ENCODE measurements at regions not wholly inside any gene's neighbourhood (a gene's known extent, or its start where the extent isn't known, plus 50 kb on each side); places are given as distances from the start of the nearest gene placed in this dataset.

GRCh38 chr11:92675810-92676209 lies 293.6 kb upstream of the MTNR1B start:
- Mint-ChIP-seq H3K27me3 (ENCODE audit: insufficient read depth, low read depth) (peaks cover 2% of the 10 kb centered on the region), H3K4me3 (no peak overlapping the region), H3K4me1 (peaks cover 2% of the 10 kb centered on the region), H3K9me3 (peaks cover 20% of the 10 kb centered on the region), H3K36me3 (peaks cover 20% of the 10 kb centered on the region), H3K27ac (no peak overlapping the region)
- Histone ChIP-seq H2AFZ (replicated peaks) (no peak overlapping the region), H3K4me2 (no peak overlapping the region), H4K20me1 (ENCODE audit: low read depth) (no peaks in the 10 kb centered on the region), H3K27ac (no peak overlapping the region), H3F3A (ENCODE audit: low read depth) (no peaks in the 10 kb centered on the region), H3K79me2 (ENCODE audit: low read depth) (no peaks in the 10 kb centered on the region), H3K4me1 (peaks cover 6% of the 10 kb centered on the region), H3K9ac (no peak overlapping the region), H3K9me3 (ENCODE audit: low read depth) (no peaks in the 10 kb centered on the region), H3K27me3 (no peaks in the 10 kb centered on the region), H3K4me3 (no peak overlapping the region), H3K36me3 (no peaks in the 10 kb centered on the region)
- no peak for DNase-seq (ENCODE audit: low spot score)
- TF ChIP-seq EZH2 (IDR thresholded peaks at IDR 0.05) (no peak), CTCF (IDR thresholded peaks at IDR 0.05) (no peak), EZH2phosphoT487 (IDR thresholded peaks at IDR 0.05) (no peak)

DNA sequence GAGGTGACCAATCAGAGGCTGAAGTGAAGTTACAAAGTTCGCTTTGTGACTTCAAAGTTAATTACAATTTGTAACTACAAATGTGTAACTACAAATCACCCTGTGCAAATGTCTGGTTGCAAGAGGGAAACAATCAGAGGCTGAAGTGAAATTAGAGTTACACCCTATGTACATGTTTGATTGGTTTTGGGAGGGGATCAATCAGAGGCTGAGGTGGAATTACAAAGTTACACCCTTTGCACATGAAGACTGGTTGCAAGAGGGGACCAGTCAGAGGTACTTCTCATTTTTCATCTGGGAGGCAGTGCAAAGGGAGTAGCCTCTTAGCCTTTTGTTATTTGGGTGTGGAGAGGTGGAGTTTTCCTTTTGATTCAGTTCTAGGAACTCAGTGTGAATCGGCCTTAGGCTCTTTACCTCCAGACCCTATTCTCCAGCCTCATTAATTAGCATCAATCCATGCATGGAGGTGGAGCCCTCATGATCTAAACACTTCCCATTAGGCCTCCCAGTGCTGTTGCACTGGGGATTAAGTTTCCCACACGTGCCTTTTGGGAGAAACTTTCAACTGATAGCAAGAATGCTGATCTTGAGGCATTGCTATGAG lies 291.3 kb upstream of the MTNR1B start:
- Histone ChIP-seq H3F3A (ENCODE audit: low read depth) (no peaks in the 10 kb centered on the region), H3K36me3 (no peaks in the 10 kb centered on the region), H2AFZ (replicated peaks) (no peak overlapping the region), H3K27ac (no peak overlapping the region), H4K20me1 (ENCODE audit: low read depth) (no peaks in the 10 kb centered on the region), H3K4me3 (no peak overlapping the region), H3K27me3 (no peaks in the 10 kb centered on the region), H3K9me3 (ENCODE audit: low read depth) (no peaks in the 10 kb centered on the region), H3K79me2 (ENCODE audit: low read depth) (no peaks in the 10 kb centered on the region), H3K4me2 (no peak overlapping the region), H3K9ac (no peak overlapping the region), H3K4me1 (peaks cover 15% of the 10 kb centered on the region)
- Mint-ChIP-seq H3K4me3 (no peak overlapping the region), H3K4me1 (peaks cover 18% of the 10 kb centered on the region), H3K36me3 (peaks cover 18% of the 10 kb centered on the region), H3K27ac (no peak overlapping the region), H3K9me3 (peaks cover 20% of the 10 kb centered on the region), H3K27me3 (ENCODE audit: insufficient read depth, low read depth) (no peaks in the 10 kb centered on the region)
- no peak for DNase-seq (ENCODE audit: low spot score)
- no peak for TF ChIP-seq EZH2phosphoT487 (IDR thresholded peaks at IDR 0.05)

DNA sequence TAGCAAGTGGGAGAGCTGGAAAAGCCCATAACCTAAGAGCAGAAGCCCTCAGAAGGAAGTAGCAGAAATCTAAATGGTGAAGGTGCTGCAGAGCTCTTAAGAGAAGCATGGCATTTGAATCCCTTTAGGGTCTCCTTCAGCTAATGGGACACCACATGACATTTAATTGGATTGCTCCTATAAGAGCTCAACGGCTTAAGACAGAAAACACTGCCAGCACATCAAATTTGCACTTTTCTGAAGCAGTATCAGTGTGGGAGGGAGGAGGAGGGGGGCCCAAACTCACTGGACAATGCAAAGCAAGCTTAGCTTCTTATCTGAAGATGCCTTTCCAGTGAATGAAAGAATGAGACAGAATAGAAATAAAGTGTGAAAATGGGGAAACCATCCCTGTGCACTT lies 287.9 kb upstream of the MTNR1B start:
- H3K36me3 Mint-ChIP-seq = peaks cover 17% of the 10 kb centered on the region
- Histone ChIP-seq H4K20me1 (ENCODE audit: low read depth) (no peaks in the 10 kb centered on the region), H2AFZ (replicated peaks) (no peak overlapping the region), H3K9ac (no peak overlapping the region), H3K36me3 (no peaks in the 10 kb centered on the region), H3K27me3 (no peaks in the 10 kb centered on the region), H3K27ac (no peak overlapping the region), H3K9me3 (ENCODE audit: low read depth) (no peaks in the 10 kb centered on the region), H3K79me2 (ENCODE audit: low read depth) (no peaks in the 10 kb centered on the region), H3K4me1 (peaks cover 10% of the 10 kb centered on the region), H3F3A (ENCODE audit: low read depth) (no peaks in the 10 kb centered on the region), H3K4me3 (no peak overlapping the region), H3K4me2 (peak overlapping the region; percentile 5)
- peak; percentile 42 for DNase-seq (ENCODE audit: low spot score)
- H3K27ac Mint-ChIP-seq = peak overlapping the region; percentile 11
- no peak for TF ChIP-seq EZH2phosphoT487 (IDR thresholded peaks at IDR 0.05)
- no peak overlapping the region for H3K4me3 Mint-ChIP-seq
- peaks cover 20% of the 10 kb centered on the region for H3K9me3 Mint-ChIP-seq
- H3K27me3 Mint-ChIP-seq (ENCODE audit: insufficient read depth, low read depth) = no peaks in the 10 kb centered on the region
- H3K4me1 Mint-ChIP-seq = peaks cover 15% of the 10 kb centered on the region

DNA sequence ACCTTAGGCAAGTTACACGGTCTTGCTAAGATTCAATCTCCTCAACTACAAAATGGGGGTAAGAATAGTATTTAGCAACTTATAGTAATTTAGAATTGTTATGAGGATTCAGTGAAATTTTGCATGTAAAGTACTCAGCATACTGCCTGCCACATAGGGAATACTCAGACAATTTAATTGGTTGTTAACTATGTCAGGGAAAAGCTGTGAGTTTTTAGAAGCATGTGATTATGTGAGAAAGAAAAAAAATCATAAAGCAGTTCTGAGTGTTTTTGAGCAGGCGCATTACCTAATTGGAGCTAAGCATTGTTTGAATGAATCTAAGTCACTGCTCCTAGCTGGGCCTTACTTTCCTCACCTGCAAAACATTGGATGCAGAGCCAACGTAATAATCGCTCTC lies 287.3 kb upstream of the MTNR1B start:
- no peak for DNase-seq (ENCODE audit: low spot score)
- no peaks in the 10 kb centered on the region for H3K9me3 ChIP-seq (ENCODE audit: low read depth)
- no peak overlapping the region for H3K9ac ChIP-seq
- H3K36me3 ChIP-seq = no peaks in the 10 kb centered on the region
- no peaks in the 10 kb centered on the region for H4K20me1 ChIP-seq (ENCODE audit: low read depth)
- no peak overlapping the region for H2AFZ ChIP-seq (replicated peaks)
- no peaks in the 10 kb centered on the region for H3K27me3 ChIP-seq
- H3K4me3 Mint-ChIP-seq = no peak overlapping the region
- no peaks in the 10 kb centered on the region for H3K27me3 Mint-ChIP-seq (ENCODE audit: insufficient read depth, low read depth)
- TF ChIP-seq EZH2 (IDR thresholded peaks at IDR 0.05) = no peak
- TF ChIP-seq CTCF (IDR thresholded peaks at IDR 0.05) = no peak
- no peak for TF ChIP-seq EZH2phosphoT487 (IDR thresholded peaks at IDR 0.05)
- peak overlapping the region; percentile 5 for H3K4me2 ChIP-seq
- no peak overlapping the region for H3K4me3 ChIP-seq
- H3K79me2 ChIP-seq (ENCODE audit: low read depth) = no peaks in the 10 kb centered on the region
- peaks cover 10% of the 10 kb centered on the region for H3K4me1 ChIP-seq
- no peaks in the 10 kb centered on the region for H3F3A ChIP-seq (ENCODE audit: low read depth)
- peaks cover 20% of the 10 kb centered on the region for H3K9me3 Mint-ChIP-seq
- no peak overlapping the region for H3K27ac Mint-ChIP-seq
- peaks cover 15% of the 10 kb centered on the region for H3K4me1 Mint-ChIP-seq
- H3K36me3 Mint-ChIP-seq = peaks cover 15% of the 10 kb centered on the region
- H3K27ac ChIP-seq = no peak overlapping the region
